Pancreas (tissue), 10 donors: ENCODE measurements at regions not wholly inside any gene's neighbourhood (a gene's known extent, or its start where the extent isn't known, plus 50 kb on each side); places are given as distances from the start of the nearest gene placed in this dataset.
"Not testable (repeated sequence)": the region's sequence is repeated elsewhere in the genome, so short reads cannot be mapped to it uniquely, and the experiment has no call there.

ENCODE experiments used
- ATAC-seq, 4 donors: fragments of 200-7000 bp; cut with Tn5 transposase; one replicate each; pipeline versions ENCODE4 v1.8.0 to v1.9.1; 2020; ENCODE audit warnings: mild to moderate bottlenecking in 4 of 4, moderate library complexity in 4 of 4
- DNase-seq, 6 donors: peaks; one replicate each; pipeline ENCODE4 v3.0.0-alpha.2; 2020
- FAIRE-seq: peaks from 2 replicates; lab custom pipeline; 2012; peaks lifted over from hg19 to GRCh38; lab: Jason Lieb, UNC
- H3K27ac ChIP-seq, 4 donors: fragments of 200-600 bp; sonication (generic); 1 replicate in 3 of 4; 2 replicates in 1 of 4; pipeline versions ENCODE4 v1.5.0 to v1.8.0; 2020
- H3K27me3 ChIP-seq, 4 donors: fragments of 200-600 bp; one replicate each; pipeline ENCODE4 v1.8.0; 2021
- H3K36me3 ChIP-seq, 3 donors: fragments of 200-600 bp; sonication (generic) in 1 of 3; one replicate each; pipeline versions ENCODE4 v1.5.0 to v1.8.0; 2020 to 2021
- H3K4me1 ChIP-seq, 3 donors: fragments of 200-600 bp; one replicate each; pipeline ENCODE4 v1.8.0; 2021
- H3K4me3 ChIP-seq, 4 donors: fragments of 200-600 bp; sonication (generic) in 2 of 4; one replicate each; pipeline versions ENCODE4 v1.5.0 to v1.8.0; 2020 to 2021
- H3K9me3 ChIP-seq, 4 donors: fragments of 200-600 bp; one replicate each; pipeline ENCODE4 v1.8.0; 2021
- WGBS, 2 donors: extraction: QIAGEN DNeasy Blood & Tissue Kit; methylation state at CpG; one replicate each; pipeline ENCODE4 v1.1.7; 2013; 5-methylcytosine and 5-hydroxymethylcytosine counted together
- intact Hi-C, 3 donors: fragments of 100-400 bp; cut with DNase I; formaldehyde crosslinking; loops; one replicate each; pipeline versions ENCODE4 v1.11.1 to v1.14.2; 2022
- donor health status: healthy with polysubstance abuse.
- donor health status: DM: no; HTN: no; CAD: no; lungs with moderate emphysema.
- donor health status: DM: no; HTN: no; CAD: no.
- donor health status: control.
- donor health status: control.
- donor health status: Bipolar disorder and iron deficiency.
- donor health status: DM: yes; HTN: yes; CAD: no.
- donor health status: DM: no; HTN: no; CAD: no.
- donor health status: DM: no; HTN: no; CAD: no.
- donor health status: DM: yes; HTN: yes; CAD: no.

- intact Hi-C loops, H3K27ac ChIP-seq, DNase-seq, H3K36me3 ChIP-seq, H3K4me1 ChIP-seq, H3K27me3 ChIP-seq, H3K9me3 ChIP-seq, FAIRE-seq, H3K4me3 ChIP-seq, ATAC-seq: not testable (repeated sequence)
- 52 to 56% methylated on average over 12 of the region's 12 CpGs for WGBS, 2 donors
These were observed 297.9 kb downstream of the GOLGA6L6 start for GRCh38 chr15:20243486-20244240.

- FAIRE-seq, H3K4me1 ChIP-seq, H3K9me3 ChIP-seq, H3K4me3 ChIP-seq, H3K36me3 ChIP-seq, H3K27me3 ChIP-seq, ATAC-seq, intact Hi-C loops, H3K27ac ChIP-seq, DNase-seq: not testable (repeated sequence)
- 61 to 72% methylated on average over 14 of the region's 14 CpGs for WGBS, 2 donors
These were observed 301.2 kb downstream of the GOLGA6L6 start for GRCh38 chr15:20240366-20240917.

GRCh38 chr15:20239186-20239585, 302.4 kb downstream of the GOLGA6L6 start:
- H3K27me3 ChIP-seq, H3K4me3 ChIP-seq, FAIRE-seq, H3K9me3 ChIP-seq, H3K36me3 ChIP-seq, DNase-seq, ATAC-seq, H3K27ac ChIP-seq, intact Hi-C loops, H3K4me1 ChIP-seq: not testable (repeated sequence)
- 55 to 72% methylated on average over 4 of the region's 4 CpGs for WGBS, 2 donors

GRCh38 chr15:20237256-20238020, 304.2 kb downstream of the GOLGA6L6 start:
- H3K4me3 ChIP-seq, H3K9me3 ChIP-seq, H3K4me1 ChIP-seq, H3K36me3 ChIP-seq, H3K27ac ChIP-seq, intact Hi-C loops, H3K27me3 ChIP-seq, FAIRE-seq, ATAC-seq: not testable (repeated sequence)
- 50 to 58% methylated on average over 13 of the region's 13 CpGs for WGBS, 2 donors
- peak in 1 of 6 donors; percentile 33 for DNase-seq

GRCh38 chr15:20235728-20236127, 305.9 kb downstream of the GOLGA6L6 start:
- H3K4me3 ChIP-seq, H3K9me3 ChIP-seq, H3K27ac ChIP-seq, H3K27me3 ChIP-seq, H3K36me3 ChIP-seq, DNase-seq, ATAC-seq, FAIRE-seq, intact Hi-C loops, H3K4me1 ChIP-seq: not testable (repeated sequence)
- 56 to 69% methylated on average over 6 of the region's 6 CpGs for WGBS, 2 donors

GRCh38 chr15:20234006-20234540, 307.5 kb downstream of the GOLGA6L6 start:
- intact Hi-C loops, H3K9me3 ChIP-seq: not testable (repeated sequence)
- WGBS, 2 donors = 58 to 64% methylated on average over 12 of the region's 12 CpGs

GRCh38 chr15:20232457-20232856, 309.1 kb downstream of the GOLGA6L6 start:
- not testable (repeated sequence) for H3K27me3 ChIP-seq

More at GRCh38 chr15:20234006-20234540, 307.5 kb downstream of the GOLGA6L6 start:
- H3K27ac ChIP-seq, H3K36me3 ChIP-seq, H3K27me3 ChIP-seq, DNase-seq, ATAC-seq, FAIRE-seq, H3K4me1 ChIP-seq, H3K4me3 ChIP-seq: not testable (repeated sequence)

GRCh38 chr15:20230656-20231055, 310.9 kb downstream of the GOLGA6L6 start:
- DNase-seq, H3K36me3 ChIP-seq, FAIRE-seq, ATAC-seq, intact Hi-C loops, H3K9me3 ChIP-seq, H3K27ac ChIP-seq, H3K4me3 ChIP-seq, H3K27me3 ChIP-seq, H3K4me1 ChIP-seq: not testable (repeated sequence)
- WGBS, 2 donors = 58 to 63% methylated on average over 3 of the region's 3 CpGs

More at GRCh38 chr15:20232457-20232856, 309.1 kb downstream of the GOLGA6L6 start:
- H3K27ac ChIP-seq, DNase-seq, H3K4me1 ChIP-seq, FAIRE-seq, H3K4me3 ChIP-seq, H3K9me3 ChIP-seq, intact Hi-C loops, ATAC-seq, H3K36me3 ChIP-seq: not testable (repeated sequence)
- WGBS, 2 donors = 51 to 57% methylated on average over 5 of the region's 5 CpGs

- ATAC-seq, H3K4me3 ChIP-seq, intact Hi-C loops: not testable (repeated sequence)
These were observed 312.8 kb downstream of the GOLGA6L6 start for GRCh38 chr15:20228791-20229190.

GRCh38 chr15:20227119-20227853, 314.3 kb downstream of the GOLGA6L6 start:
- H3K4me3 ChIP-seq, H3K27ac ChIP-seq, intact Hi-C loops, H3K9me3 ChIP-seq, H3K27me3 ChIP-seq, H3K36me3 ChIP-seq, DNase-seq, FAIRE-seq, H3K4me1 ChIP-seq: not testable (repeated sequence)
- ATAC-seq = peak in 1 of 4 donors; percentile 19
- 24 to 58% methylated on average over 1 of the region's 1 CpG for WGBS, 2 donors

More at GRCh38 chr15:20228791-20229190, 312.8 kb downstream of the GOLGA6L6 start:
- H3K4me1 ChIP-seq, H3K27me3 ChIP-seq, DNase-seq, H3K27ac ChIP-seq, H3K36me3 ChIP-seq, H3K9me3 ChIP-seq, FAIRE-seq: not testable (repeated sequence)
- WGBS, 2 donors = 56 to 58% methylated on average over 8 of the region's 8 CpGs

GRCh38 chr15:20226531-20226930, 315.1 kb downstream of the GOLGA6L6 start:
- FAIRE-seq = not testable (repeated sequence)
- peak in 1 of 4 donors; percentile 11 for ATAC-seq

More at GRCh38 chr15:20226531-20226930, 315.1 kb downstream of the GOLGA6L6 start:
- H3K27me3 ChIP-seq, DNase-seq, H3K9me3 ChIP-seq, H3K4me3 ChIP-seq, H3K27ac ChIP-seq, H3K4me1 ChIP-seq, H3K36me3 ChIP-seq, intact Hi-C loops: not testable (repeated sequence)
- 24 to 56% methylated on average over 2 of the region's 2 CpGs for WGBS, 2 donors
